ENCODE measurements at regions not wholly inside any gene's neighbourhood (a gene's known extent, or its start where the extent isn't known, plus 50 kb on each side); places are given as distances from the start of the nearest gene placed in this dataset.

DNA sequence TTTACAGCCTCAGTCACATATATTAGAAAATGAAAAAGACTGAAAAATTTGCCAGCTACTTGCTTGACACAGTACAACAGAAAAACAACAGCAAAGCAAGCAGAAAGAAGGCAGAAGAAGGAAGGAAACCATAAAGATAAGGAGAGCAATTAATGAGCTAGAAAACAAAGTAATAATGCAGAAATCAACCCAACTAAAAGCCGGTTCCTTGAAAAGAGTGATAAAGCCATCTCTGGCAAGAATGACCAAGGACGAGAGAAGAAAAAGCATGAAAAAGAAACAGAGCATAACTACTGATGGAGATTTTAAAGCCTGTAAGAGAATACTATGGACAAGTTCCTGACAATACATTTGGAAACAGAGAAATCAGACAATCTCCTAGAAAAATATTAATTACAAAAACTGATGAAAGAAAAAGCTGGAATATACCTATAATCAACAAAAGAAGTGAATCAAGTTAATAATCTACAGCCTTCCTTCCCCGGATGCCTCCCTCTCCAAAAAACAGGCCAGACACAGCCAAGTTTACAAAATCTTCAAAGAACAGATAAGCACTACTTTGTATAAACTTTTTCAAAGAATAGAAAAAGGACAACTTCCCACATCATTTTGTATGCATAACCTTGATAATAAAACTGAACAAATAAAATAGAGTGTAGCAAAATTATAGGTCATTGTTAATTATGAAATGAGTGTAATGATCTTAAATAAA is 204.0 kb downstream of the BAMBI start:
- TF ChIP-seq POLR2AphosphoS5 (IDR thresholded peaks at IDR 0.05) (no peak), CTCF (IDR thresholded peaks at IDR 0.05) (no peak), POLR2A (IDR thresholded peaks at IDR 0.05) (no peak)

Measured in stomach (tissue), 4 donors.